KMS-11 (cell line): ENCODE measurements at regions not wholly inside any gene's neighbourhood (a gene's known extent, or its start where the extent isn't known, plus 50 kb on each side); places are given as distances from the start of the nearest gene placed in this dataset.

Source experiments
- H2AFZ ChIP-seq: fragments of 200-600 bp; sonication (generic); 2 replicates; pipeline ENCODE4 v1.6.1; 2016; ENCODE audit warnings: antibody characterized with exemption, mixed run types, low read depth
- H3K27ac ChIP-seq: fragments of 200-600 bp; sonication (generic); 2 replicates; pipeline ENCODE4 v1.6.1; 2016; ENCODE audit warnings: mild to moderate bottlenecking, mixed run types
- H3K27me3 ChIP-seq: fragments of 200-600 bp; sonication (generic); 2 replicates; pipeline ENCODE4 v1.6.1; 2017; ENCODE audit warnings: mild to moderate bottlenecking, low read depth, mixed run types, moderate library complexity; ENCODE audit not compliant: insufficient read depth
- H3K36me3 ChIP-seq: fragments of 200-600 bp; sonication (generic); 2 replicates; pipeline ENCODE4 v1.6.1; 2017; ENCODE audit warnings: mild to moderate bottlenecking, mixed run types; ENCODE audit not compliant: insufficient read depth
- H3K4me1 ChIP-seq: fragments of 200-600 bp; sonication (generic); 2 replicates; pipeline ENCODE4 v1.6.1; 2016; ENCODE audit warnings: mild to moderate bottlenecking, low read depth, mixed run types; ENCODE audit not compliant: poor library complexity, severe bottlenecking
- H3K4me2 ChIP-seq: fragments of 200-600 bp; sonication (generic); 2 replicates; pipeline ENCODE4 v1.7.0; 2016; ENCODE audit warnings: mild to moderate bottlenecking, mixed run types
- H3K4me3 ChIP-seq: fragments of 200-600 bp; sonication (generic); IDR thresholded peaks from 2 replicates; pipeline ENCODE4 v1.6.1; 2017; ENCODE audit warnings: low read depth, low read length, mixed read lengths; ENCODE audit not compliant: insufficient read depth
- H3K79me2 ChIP-seq: fragments of 200-600 bp; sonication (generic); 2 replicates; pipeline ENCODE4 v1.6.1; 2016; ENCODE audit warnings: low read depth, mixed run types; ENCODE audit not compliant: insufficient read depth
- H3K9ac ChIP-seq: fragments of 200-600 bp; sonication (generic); 2 replicates; pipeline ENCODE4 v1.6.1; 2016; ENCODE audit warnings: mild to moderate bottlenecking, mixed run types
- H4K20me1 ChIP-seq: fragments of 200-600 bp; sonication (generic); 2 replicates; pipeline ENCODE4 v1.6.1; 2016; ENCODE audit warnings: mild to moderate bottlenecking, mixed run types; ENCODE audit not compliant: insufficient read depth
- CTCF ChIP-seq: fragments of 200-600 bp; sonication (generic); conservative IDR thresholded peaks from 2 replicates; pipeline ENCODE4 v1.6.1; 2017; ENCODE audit warnings: low read depth, mild to moderate bottlenecking, antibody characterized with exemption, low read length, moderate library complexity, mixed read lengths

DNA sequence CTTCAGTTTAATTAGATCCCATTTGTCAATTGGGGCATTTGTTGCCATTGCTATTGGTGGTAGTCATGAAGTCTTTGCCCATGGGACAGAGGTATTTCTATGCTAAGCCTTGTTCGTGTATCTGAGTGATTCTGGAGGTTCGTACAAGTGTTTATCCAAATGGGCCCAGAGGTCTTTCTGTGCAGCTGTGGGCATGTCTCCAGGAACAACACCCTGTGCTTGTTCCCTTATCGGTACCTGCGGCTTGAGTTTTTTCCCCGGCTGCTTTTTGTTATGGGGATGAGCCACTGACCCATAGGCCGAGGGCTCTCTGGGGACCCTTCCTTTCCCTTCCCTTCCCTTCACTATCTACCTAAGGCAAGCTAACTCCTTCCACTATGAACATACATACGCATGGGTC lies 81.4 kb upstream of the WDR1 start:
- Histone ChIP-seq H2AFZ (no peak overlapping the region), H3K36me3 (no peaks in the 10 kb centered on the region), H3K4me3 (no peak overlapping the region), H3K79me2 (no peaks in the 10 kb centered on the region), H4K20me1 (no peaks in the 10 kb centered on the region), H3K4me2 (no peak overlapping the region), H3K27me3 (no peaks in the 10 kb centered on the region), H3K27ac (no peak overlapping the region), H3K9ac (no peak overlapping the region), H3K4me1 (no peaks in the 10 kb centered on the region)
- no peak for TF ChIP-seq CTCF

- TF ChIP-seq CTCF = no peak
- no peaks in the 10 kb centered on the region for H3K4me1 ChIP-seq
- no peaks in the 10 kb centered on the region for H3K79me2 ChIP-seq
- H3K27me3 ChIP-seq = no peaks in the 10 kb centered on the region
- no peak overlapping the region for H3K9ac ChIP-seq
- H3K27ac ChIP-seq = no peak overlapping the region
- no peaks in the 10 kb centered on the region for H4K20me1 ChIP-seq
- no peaks in the 10 kb centered on the region for H3K36me3 ChIP-seq
- H3K4me3 ChIP-seq = no peak overlapping the region
- no peak overlapping the region for H3K4me2 ChIP-seq
- no peak overlapping the region for H2AFZ ChIP-seq
Measured at GRCh38 chr4:10196191-10196590, 79.6 kb upstream of the WDR1 start.

GRCh38 chr4:10192331-10192730 lies 75.7 kb upstream of the WDR1 start:
- Histone ChIP-seq H3K79me2 (no peaks in the 10 kb centered on the region), H3K4me3 (no peak overlapping the region), H3K36me3 (no peaks in the 10 kb centered on the region), H3K4me2 (no peak overlapping the region), H4K20me1 (no peaks in the 10 kb centered on the region), H3K27me3 (no peaks in the 10 kb centered on the region), H3K27ac (no peak overlapping the region), H3K9ac (no peak overlapping the region), H2AFZ (no peak overlapping the region), H3K4me1 (no peaks in the 10 kb centered on the region)
- TF ChIP-seq CTCF = no peak

DNA sequence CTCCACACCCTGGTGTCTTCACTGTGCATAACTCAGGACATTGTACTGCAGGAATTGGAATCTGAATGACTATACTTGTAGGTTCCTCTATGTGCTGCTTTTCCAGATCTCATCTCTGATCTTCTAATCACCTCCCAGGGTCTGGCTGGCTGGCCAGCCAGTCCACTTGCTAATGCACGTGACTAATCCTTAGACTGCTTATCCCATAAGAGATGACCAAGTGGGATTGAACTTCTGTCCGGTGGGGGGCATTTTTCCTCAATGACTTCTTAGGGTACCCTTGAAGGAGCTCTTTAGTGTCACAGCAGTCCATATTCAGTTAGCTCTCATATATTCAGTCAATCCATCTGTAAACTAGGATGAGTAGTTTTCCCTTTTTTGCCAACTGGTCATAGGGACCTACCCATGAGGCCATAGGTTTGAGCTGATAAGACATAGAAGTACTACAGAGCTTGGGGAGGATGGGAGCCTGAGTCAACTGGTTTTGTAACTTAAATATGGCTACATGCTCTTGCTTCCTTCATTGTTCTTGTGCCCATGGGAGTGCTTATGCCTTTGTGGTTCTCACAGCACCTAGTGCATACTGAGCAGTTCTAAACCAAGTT lies 71.9 kb upstream of the WDR1 start:
- Histone ChIP-seq H2AFZ (no peak overlapping the region), H3K27me3 (no peaks in the 10 kb centered on the region)

More for the DNA sequence above, 71.9 kb upstream of the WDR1 start:
- no peaks in the 10 kb centered on the region for H3K4me1 ChIP-seq
- TF ChIP-seq CTCF = no peak
- no peaks in the 10 kb centered on the region for H3K36me3 ChIP-seq
- no peak overlapping the region for H3K4me3 ChIP-seq
- no peak overlapping the region for H3K9ac ChIP-seq
- H4K20me1 ChIP-seq = no peaks in the 10 kb centered on the region
- no peak overlapping the region for H3K27ac ChIP-seq
- H3K4me2 ChIP-seq = no peak overlapping the region
- no peaks in the 10 kb centered on the region for H3K79me2 ChIP-seq
